Right lobe of liver (tissue), 6 donors: ENCODE measurements at regions not wholly inside any gene's neighbourhood (a gene's known extent, or its start where the extent isn't known, plus 50 kb on each side); places are given as distances from the start of the nearest gene placed in this dataset.

Experiments used
- ATAC-seq, 4 donors: fragments of 200-7000 bp; cut with Tn5 transposase; one replicate each; pipeline ENCODE4 v1.9.1; 2020; ENCODE audit warnings: mild to moderate bottlenecking in 4 of 4, moderate library complexity in 4 of 4
- DNase-seq, 3 donors: peaks; one replicate each; pipeline ENCODE4 v3.0.0-alpha.2; 2020
- H3K27ac ChIP-seq, 3 donors: fragments of 200-600 bp; one replicate each; pipeline ENCODE4 v1.8.0; 2022
- H3K27me3 ChIP-seq, 2 donors: fragments of 200-600 bp; one replicate each; pipeline ENCODE4 v1.8.0; 2022
- H3K36me3 ChIP-seq, 4 donors: fragments of 200-600 bp; sonication (generic) in 1 of 4; one replicate each; pipeline versions ENCODE4 v1.5.1 to v1.8.0; 2017 to 2022; ENCODE audit warnings: control low read depth in 1 of 4
- H3K4me1 ChIP-seq, 4 donors: fragments of 200-600 bp; sonication (generic) in 1 of 4; one replicate each; pipeline versions ENCODE4 v1.5.1 to v1.8.0; 2017 to 2022; ENCODE audit warnings: control low read depth in 1 of 4
- H3K4me3 ChIP-seq, 3 donors: fragments of 200-600 bp; one replicate each; pipeline ENCODE4 v1.8.0; 2022
- H3K9me3 ChIP-seq, 4 donors: fragments of 200-600 bp; sonication (generic) in 1 of 4; one replicate each; pipeline versions ENCODE4 v1.5.1 to v1.8.0; 2017 to 2022; ENCODE audit warnings: control low read depth in 1 of 4
- POLR2A ChIP-seq: fragments of 450-650 bp; IDR thresholded peaks from one replicate; pipeline ENCODE4 v1.6.1; 2017; ENCODE audit warnings: antibody characterized with exemption, mild to moderate bottlenecking
- WGBS: methylation state at CpG from one replicate; pipeline ENCODE4 v1.1.6; 2018; ENCODE audit warnings: low coverage, low lambda C conversion rate; ENCODE audit not compliant: insufficient coverage; ENCODE audit errors: missing lambda C conversion rate; 5-methylcytosine and 5-hydroxymethylcytosine counted together
- intact Hi-C, 2 donors: fragments of 100-400 bp; cut with DNase I; formaldehyde crosslinking; loops; one replicate each; pipeline versions ENCODE4 v1.11.2 to v1.14.1; 2022
- TF ChIP-seq, protein P1 (sequence below), 4 donors: fragments of 200-600 bp in 3 of 4; fragments of 450-650 bp in 1 of 4; IDR thresholded peaks; one replicate each; pipeline versions ENCODE4 v1.5.1 to v1.8.0; 2016 to 2022; ENCODE audit warnings: antibody characterized with exemption in 4 of 4, mild to moderate bottlenecking in 2 of 4
- donor health status: DM: no; HTN: yes; CAD: no.
- donor health status: DM: no; HTN: no; CAD: no.
- donor health status: DM: no; HTN: no; CAD: no.
- donor health status: DM: no; HTN: yes; CAD: no.
- donor health status: DM: no; HTN: yes; CAD: no.

DNA sequence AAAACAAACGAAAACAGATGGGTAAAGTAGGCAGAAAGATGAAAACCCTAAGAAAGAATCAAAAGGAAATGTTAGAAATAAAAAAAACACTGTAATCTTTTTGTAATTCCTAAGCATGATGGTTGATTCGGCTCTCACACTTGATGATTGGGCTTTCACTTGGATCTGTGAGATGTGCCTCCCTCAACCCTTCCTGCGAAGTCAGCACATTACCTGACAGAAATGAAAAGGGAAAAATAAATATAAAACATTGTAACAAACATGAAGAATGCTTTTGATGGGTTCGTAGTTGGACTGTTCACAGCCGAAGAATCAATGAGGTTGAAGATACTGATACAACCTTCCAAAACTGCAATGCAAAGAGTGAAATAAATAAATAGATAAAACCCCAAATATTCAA is 99.8 kb downstream of the AKR1D1 start:
- Histone ChIP-seq H3K4me3 (no peak overlapping the region), H3K27ac (no peak overlapping the region), H3K4me1 (no peaks in the 10 kb centered on the region), H3K27me3 (no peaks in the 10 kb centered on the region), H3K36me3 (no peaks in the 10 kb centered on the region), H3K9me3 (no peaks in the 10 kb centered on the region)
- ATAC-seq (no peak), DNase-seq (no peak)
- TF ChIP-seq POLR2A: no peak
- TF ChIP-seq, protein P1, sequence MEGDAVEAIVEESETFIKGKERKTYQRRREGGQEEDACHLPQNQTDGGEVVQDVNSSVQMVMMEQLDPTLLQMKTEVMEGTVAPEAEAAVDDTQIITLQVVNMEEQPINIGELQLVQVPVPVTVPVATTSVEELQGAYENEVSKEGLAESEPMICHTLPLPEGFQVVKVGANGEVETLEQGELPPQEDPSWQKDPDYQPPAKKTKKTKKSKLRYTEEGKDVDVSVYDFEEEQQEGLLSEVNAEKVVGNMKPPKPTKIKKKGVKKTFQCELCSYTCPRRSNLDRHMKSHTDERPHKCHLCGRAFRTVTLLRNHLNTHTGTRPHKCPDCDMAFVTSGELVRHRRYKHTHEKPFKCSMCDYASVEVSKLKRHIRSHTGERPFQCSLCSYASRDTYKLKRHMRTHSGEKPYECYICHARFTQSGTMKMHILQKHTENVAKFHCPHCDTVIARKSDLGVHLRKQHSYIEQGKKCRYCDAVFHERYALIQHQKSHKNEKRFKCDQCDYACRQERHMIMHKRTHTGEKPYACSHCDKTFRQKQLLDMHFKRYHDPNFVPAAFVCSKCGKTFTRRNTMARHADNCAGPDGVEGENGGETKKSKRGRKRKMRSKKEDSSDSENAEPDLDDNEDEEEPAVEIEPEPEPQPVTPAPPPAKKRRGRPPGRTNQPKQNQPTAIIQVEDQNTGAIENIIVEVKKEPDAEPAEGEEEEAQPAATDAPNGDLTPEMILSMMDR (IDR thresholded peaks at IDR 0.05): no peak
- 97% methylated on average over 4 of the region's 5 CpGs for WGBS
- intact Hi-C loops: no loop called here

DNA sequence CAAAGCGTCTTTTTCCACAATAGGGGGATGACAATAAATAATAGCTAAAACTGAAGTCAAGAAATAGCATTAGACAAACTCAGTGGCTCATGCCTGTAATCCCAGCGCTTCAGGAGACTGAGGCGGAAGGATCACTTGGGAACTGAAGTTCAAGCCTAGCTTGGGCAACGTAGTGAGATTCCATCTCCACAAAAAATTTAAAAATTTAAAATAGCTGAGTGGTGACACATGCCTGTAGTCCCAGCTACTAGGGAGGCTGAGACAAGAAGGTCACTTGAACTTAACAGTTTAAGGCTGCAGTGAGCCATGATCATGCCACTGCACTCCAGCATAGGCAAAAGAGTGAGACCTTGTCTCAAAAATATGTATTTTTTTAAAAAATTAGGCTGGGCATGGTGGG is 107.9 kb downstream of the AKR1D1 start:
- H3K36me3 ChIP-seq: no peaks in the 10 kb centered on the region
- H3K27me3 ChIP-seq: no peaks in the 10 kb centered on the region
- no peak overlapping the region for H3K4me3 ChIP-seq
- H3K9me3 ChIP-seq: peaks cover 0 to 2% (median 0%) of the 10 kb centered on the region in 4 donors
- DNase-seq: no peak
- ATAC-seq: no peak
- intact Hi-C loops: no loop called here
- WGBS: 92% methylated on average over 4 of the region's 4 CpGs
- H3K4me1 ChIP-seq: no peaks in the 10 kb centered on the region
- no peak overlapping the region for H3K27ac ChIP-seq
- TF ChIP-seq, protein P1 (IDR thresholded peaks at IDR 0.05): no peak
- TF ChIP-seq POLR2A: no peak

DNA sequence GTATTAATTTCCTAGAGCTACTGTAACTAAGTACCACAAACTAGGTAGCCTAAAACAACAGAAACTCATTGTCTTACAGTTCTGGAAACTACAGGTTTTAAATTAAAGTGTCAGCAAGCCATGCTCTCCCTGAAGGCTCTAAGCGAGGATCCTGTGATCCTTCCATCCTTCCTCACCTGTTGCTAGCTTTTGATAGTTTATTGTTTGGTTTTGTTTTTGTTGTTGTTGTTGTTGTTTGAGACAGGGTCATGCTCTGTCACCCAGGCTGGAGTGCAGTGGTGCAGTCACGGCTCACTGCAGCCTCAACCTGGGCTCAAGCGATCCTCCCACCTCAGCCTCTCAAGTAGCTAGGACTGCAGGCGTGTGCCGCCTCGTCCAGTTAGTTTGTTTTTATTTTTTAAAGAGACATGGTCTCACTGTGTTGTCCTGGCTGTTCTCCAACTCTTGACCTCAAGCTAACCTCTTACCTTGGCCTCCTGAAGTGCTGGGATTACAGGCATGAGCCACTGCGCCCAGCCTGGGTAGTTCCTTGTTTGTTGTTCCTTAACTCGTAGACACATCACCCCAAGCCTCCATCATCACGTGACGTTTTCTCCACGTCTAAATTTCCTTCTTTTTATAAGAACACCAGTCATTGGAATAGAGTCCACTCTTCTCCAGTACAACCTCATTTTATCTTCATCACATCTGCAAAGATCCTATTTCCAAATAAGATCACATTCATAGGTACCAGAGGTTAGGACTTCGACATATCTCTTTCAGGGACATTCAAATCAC is 109.1 kb downstream of the AKR1D1 start:
- Histone ChIP-seq H3K36me3 (no peaks in the 10 kb centered on the region), H3K27me3 (no peaks in the 10 kb centered on the region), H3K4me3 (no peak overlapping the region), H3K4me1 (no peaks in the 10 kb centered on the region), H3K9me3 (peaks cover 0 to 2% (median 0%) of the 10 kb centered on the region in 4 donors), H3K27ac (no peak overlapping the region)
- 91% methylated on average over 12 of the region's 12 CpGs for WGBS
- TF ChIP-seq POLR2A: no peak
- TF ChIP-seq, protein P1 (IDR thresholded peaks at IDR 0.05): no peak
- intact Hi-C loops: no loop called here
- ATAC-seq (no peak), DNase-seq (no peak)

DNA sequence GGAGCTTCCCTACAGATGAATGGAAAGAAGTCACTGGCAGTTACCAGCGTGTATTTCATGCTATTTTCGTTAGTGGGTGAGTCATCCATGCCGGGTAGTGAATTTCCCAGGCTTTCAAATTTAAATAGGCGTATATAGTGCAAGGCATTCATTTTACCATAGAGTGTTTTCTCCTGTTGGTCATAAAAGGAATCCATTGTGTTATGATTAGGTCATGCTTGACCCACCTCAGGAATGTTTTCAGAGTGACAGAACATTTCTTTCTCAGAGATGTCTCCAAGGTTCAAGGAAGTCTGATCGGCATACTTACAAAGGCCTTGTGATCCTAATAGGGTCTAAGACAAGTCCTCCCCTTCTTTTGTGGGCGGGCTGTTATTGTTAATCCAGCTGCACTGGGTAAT is 110.7 kb downstream of the AKR1D1 start:
- H3K27ac ChIP-seq: no peak overlapping the region
- ATAC-seq (no peak), DNase-seq (no peak)
- no peaks in the 10 kb centered on the region for H3K27me3 ChIP-seq
- no peaks in the 10 kb centered on the region for H3K4me1 ChIP-seq
- WGBS: 66% methylated on average over 6 of the region's 6 CpGs
- H3K4me3 ChIP-seq: no peak overlapping the region
- intact Hi-C loops: no loop called here
- no peaks in the 10 kb centered on the region for H3K36me3 ChIP-seq
- H3K9me3 ChIP-seq: peaks cover 0 to 2% (median 0%) of the 10 kb centered on the region in 4 donors
- TF ChIP-seq, protein P1 (IDR thresholded peaks at IDR 0.05): no peak
- TF ChIP-seq POLR2A: no peak
